ENCODE measurements at regions not wholly inside any gene's neighbourhood (a gene's known extent, or its start where the extent isn't known, plus 50 kb on each side); places are given as distances from the start of the nearest gene placed in this dataset.

DNA sequence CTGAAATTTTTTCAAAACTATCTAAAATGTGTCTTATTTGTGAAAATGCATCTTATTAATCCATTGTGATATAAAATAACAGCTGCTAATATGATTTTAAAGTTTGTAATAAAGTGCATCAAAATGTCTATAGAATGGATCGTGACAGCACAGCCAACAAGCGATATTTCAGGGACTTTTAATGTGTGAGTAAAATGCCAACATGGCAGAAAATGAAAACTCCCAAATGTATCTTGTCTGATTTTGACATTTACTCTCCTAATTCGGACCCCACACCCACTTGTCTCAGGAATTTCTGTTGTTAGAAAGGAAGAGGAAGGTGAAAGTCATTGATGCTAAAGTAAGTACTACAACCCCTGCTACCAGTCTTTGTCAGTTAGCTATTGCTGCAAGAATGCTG is 273.9 kb downstream of the SATB1 start:
- no peak for TF ChIP-seq NANOG (IDR thresholded peaks at IDR 0.05; ENCODE audit: borderline replicate concordance)
- TF ChIP-seq, protein P1, sequence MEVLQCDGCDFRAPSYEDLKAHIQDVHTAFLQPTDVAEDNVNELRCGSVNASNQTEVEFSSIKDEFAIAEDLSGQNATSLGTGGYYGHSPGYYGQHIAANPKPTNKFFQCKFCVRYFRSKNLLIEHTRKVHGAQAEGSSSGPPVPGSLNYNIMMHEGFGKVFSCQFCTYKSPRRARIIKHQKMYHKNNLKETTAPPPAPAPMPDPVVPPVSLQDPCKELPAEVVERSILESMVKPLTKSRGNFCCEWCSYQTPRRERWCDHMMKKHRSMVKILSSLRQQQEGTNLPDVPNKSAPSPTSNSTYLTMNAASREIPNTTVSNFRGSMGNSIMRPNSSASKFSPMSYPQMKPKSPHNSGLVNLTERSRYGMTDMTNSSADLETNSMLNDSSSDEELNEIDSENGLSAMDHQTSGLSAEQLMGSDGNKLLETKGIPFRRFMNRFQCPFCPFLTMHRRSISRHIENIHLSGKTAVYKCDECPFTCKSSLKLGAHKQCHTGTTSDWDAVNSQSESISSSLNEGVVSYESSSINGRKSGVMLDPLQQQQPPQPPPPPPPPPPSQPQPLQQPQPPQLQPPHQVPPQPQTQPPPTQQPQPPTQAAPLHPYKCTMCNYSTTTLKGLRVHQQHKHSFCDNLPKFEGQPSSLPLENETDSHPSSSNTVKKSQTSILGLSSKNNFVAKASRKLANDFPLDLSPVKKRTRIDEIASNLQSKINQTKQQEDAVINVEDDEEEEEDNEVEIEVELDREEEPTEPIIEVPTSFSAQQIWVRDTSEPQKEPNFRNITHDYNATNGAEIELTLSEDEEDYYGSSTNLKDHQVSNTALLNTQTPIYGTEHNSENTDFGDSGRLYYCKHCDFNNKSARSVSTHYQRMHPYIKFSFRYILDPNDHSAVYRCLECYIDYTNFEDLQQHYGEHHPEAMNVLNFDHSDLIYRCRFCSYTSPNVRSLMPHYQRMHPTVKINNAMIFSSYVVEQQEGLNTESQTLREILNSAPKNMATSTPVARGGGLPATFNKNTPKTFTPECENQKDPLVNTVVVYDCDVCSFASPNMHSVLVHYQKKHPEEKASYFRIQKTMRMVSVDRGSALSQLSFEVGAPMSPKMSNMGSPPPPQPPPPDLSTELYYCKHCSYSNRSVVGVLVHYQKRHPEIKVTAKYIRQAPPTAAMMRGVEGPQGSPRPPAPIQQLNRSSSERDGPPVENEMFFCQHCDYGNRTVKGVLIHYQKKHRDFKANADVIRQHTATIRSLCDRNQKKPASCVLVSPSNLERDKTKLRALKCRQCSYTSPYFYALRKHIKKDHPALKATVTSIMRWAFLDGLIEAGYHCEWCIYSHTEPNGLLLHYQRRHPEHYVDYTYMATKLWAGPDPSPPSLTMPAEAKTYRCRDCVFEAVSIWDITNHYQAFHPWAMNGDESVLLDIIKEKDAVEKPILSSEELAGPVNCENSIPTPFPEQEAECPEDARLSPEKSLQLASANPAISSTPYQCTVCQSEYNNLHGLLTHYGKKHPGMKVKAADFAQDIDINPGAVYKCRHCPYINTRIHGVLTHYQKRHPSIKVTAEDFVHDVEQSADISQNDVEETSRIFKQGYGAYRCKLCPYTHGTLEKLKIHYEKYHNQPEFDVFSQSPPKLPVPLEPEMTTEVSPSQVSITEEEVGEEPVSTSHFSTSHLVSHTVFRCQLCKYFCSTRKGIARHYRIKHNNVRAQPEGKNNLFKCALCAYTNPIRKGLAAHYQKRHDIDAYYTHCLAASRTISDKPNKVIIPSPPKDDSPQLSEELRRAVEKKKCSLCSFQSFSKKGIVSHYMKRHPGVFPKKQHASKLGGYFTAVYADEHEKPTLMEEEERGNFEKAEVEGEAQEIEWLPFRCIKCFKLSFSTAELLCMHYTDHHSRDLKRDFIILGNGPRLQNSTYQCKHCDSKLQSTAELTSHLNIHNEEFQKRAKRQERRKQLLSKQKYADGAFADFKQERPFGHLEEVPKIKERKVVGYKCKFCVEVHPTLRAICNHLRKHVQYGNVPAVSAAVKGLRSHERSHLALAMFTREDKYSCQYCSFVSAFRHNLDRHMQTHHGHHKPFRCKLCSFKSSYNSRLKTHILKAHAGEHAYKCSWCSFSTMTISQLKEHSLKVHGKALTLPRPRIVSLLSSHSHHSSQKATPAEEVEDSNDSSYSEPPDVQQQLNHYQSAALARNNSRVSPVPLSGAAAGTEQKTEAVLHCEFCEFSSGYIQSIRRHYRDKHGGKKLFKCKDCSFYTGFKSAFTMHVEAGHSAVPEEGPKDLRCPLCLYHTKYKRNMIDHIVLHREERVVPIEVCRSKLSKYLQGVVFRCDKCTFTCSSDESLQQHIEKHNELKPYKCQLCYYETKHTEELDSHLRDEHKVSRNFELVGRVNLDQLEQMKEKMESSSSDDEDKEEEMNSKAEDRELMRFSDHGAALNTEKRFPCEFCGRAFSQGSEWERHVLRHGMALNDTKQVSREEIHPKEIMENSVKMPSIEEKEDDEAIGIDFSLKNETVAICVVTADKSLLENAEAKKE (CRISPR knock-in tag; IDR thresholded peaks at IDR 0.05): no peak
- TF ChIP-seq, protein P2, sequence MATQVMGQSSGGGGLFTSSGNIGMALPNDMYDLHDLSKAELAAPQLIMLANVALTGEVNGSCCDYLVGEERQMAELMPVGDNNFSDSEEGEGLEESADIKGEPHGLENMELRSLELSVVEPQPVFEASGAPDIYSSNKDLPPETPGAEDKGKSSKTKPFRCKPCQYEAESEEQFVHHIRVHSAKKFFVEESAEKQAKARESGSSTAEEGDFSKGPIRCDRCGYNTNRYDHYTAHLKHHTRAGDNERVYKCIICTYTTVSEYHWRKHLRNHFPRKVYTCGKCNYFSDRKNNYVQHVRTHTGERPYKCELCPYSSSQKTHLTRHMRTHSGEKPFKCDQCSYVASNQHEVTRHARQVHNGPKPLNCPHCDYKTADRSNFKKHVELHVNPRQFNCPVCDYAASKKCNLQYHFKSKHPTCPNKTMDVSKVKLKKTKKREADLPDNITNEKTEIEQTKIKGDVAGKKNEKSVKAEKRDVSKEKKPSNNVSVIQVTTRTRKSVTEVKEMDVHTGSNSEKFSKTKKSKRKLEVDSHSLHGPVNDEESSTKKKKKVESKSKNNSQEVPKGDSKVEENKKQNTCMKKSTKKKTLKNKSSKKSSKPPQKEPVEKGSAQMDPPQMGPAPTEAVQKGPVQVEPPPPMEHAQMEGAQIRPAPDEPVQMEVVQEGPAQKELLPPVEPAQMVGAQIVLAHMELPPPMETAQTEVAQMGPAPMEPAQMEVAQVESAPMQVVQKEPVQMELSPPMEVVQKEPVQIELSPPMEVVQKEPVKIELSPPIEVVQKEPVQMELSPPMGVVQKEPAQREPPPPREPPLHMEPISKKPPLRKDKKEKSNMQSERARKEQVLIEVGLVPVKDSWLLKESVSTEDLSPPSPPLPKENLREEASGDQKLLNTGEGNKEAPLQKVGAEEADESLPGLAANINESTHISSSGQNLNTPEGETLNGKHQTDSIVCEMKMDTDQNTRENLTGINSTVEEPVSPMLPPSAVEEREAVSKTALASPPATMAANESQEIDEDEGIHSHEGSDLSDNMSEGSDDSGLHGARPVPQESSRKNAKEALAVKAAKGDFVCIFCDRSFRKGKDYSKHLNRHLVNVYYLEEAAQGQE (IDR thresholded peaks at IDR 0.05; ENCODE audit: unreplicated experiment): no peak
- no peak for TF ChIP-seq CREB1 (CRISPR knock-in tag; IDR thresholded peaks at IDR 0.05; ENCODE audit: low read depth)
- TF ChIP-seq EZH2phosphoT487 (IDR thresholded peaks at IDR 0.05; ENCODE audit: unreplicated experiment): no peak
- no peak for TF ChIP-seq STAT1 (IDR thresholded peaks at IDR 0.05; ENCODE audit: unreplicated experiment)
- no peak for TF ChIP-seq ZNF114 (CRISPR knock-in tag; IDR thresholded peaks at IDR 0.05)
- TF ChIP-seq, protein P3, sequence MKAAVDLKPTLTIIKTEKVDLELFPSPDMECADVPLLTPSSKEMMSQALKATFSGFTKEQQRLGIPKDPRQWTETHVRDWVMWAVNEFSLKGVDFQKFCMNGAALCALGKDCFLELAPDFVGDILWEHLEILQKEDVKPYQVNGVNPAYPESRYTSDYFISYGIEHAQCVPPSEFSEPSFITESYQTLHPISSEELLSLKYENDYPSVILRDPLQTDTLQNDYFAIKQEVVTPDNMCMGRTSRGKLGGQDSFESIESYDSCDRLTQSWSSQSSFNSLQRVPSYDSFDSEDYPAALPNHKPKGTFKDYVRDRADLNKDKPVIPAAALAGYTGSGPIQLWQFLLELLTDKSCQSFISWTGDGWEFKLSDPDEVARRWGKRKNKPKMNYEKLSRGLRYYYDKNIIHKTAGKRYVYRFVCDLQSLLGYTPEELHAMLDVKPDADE (IDR thresholded peaks at IDR 0.05): no peak
- TF ChIP-seq JUNB (IDR thresholded peaks at IDR 0.05; ENCODE audit: unreplicated experiment): no peak
- no peak for TF ChIP-seq EZH2 (IDR thresholded peaks at IDR 0.05; ENCODE audit: low read depth, unreplicated experiment)
- TF ChIP-seq ZNF331 (CRISPR knock-in tag; IDR thresholded peaks at IDR 0.05; ENCODE audit: low read depth): no peak
- TF ChIP-seq POLR2AphosphoS5 (IDR thresholded peaks at IDR 0.05; ENCODE audit: low read depth): no peak
- TF ChIP-seq, protein P4, sequence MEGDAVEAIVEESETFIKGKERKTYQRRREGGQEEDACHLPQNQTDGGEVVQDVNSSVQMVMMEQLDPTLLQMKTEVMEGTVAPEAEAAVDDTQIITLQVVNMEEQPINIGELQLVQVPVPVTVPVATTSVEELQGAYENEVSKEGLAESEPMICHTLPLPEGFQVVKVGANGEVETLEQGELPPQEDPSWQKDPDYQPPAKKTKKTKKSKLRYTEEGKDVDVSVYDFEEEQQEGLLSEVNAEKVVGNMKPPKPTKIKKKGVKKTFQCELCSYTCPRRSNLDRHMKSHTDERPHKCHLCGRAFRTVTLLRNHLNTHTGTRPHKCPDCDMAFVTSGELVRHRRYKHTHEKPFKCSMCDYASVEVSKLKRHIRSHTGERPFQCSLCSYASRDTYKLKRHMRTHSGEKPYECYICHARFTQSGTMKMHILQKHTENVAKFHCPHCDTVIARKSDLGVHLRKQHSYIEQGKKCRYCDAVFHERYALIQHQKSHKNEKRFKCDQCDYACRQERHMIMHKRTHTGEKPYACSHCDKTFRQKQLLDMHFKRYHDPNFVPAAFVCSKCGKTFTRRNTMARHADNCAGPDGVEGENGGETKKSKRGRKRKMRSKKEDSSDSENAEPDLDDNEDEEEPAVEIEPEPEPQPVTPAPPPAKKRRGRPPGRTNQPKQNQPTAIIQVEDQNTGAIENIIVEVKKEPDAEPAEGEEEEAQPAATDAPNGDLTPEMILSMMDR (conservative IDR thresholded peaks at IDR 0.05; ENCODE audit: low read depth in 2 of 2): no peak
- H3K27me3 Mint-ChIP-seq (ENCODE audit: insufficient read depth, low read depth, poor library complexity): no peaks in the 10 kb centered on the region
- H3K9me3 Mint-ChIP-seq: no peaks in the 10 kb centered on the region
- H3K27ac Mint-ChIP-seq: no peak overlapping the region
- H3F3A ChIP-seq (replicated peaks; ENCODE audit: low read depth): no peaks in the 10 kb centered on the region
- H3K36me3 ChIP-seq (ENCODE audit: insufficient read depth): no peaks in the 10 kb centered on the region
- H3K27ac ChIP-seq (ENCODE audit: low read depth): no peak overlapping the region
- no peak overlapping the region for H3K4me3 ChIP-seq
- H3K4me3 Mint-ChIP-seq: no peak overlapping the region
- no peak overlapping the region for H3K4me2 ChIP-seq
- H4K20me1 ChIP-seq (replicated peaks; ENCODE audit: insufficient read depth): no peaks in the 10 kb centered on the region
- H3K9me2 ChIP-seq (ENCODE audit: insufficient read depth): no peaks in the 10 kb centered on the region
- peaks cover 15% of the 10 kb centered on the region; the same call in 2 of the 3 replicates for H3K4me1 Mint-ChIP-seq
- ATAC-seq: no peak
- no peaks in the 10 kb centered on the region for H3K36me3 Mint-ChIP-seq (ENCODE audit: low read depth)
- peaks cover 6% of the 10 kb centered on the region; the same call in 1 of the 2 replicates for H3K4me1 ChIP-seq (ENCODE audit: insufficient read depth)
- H2AFZ ChIP-seq: no peak overlapping the region
- no peak for DNase-seq (ENCODE audit: low spot score)
- H3K27me3 ChIP-seq (ENCODE audit: insufficient read depth): no peaks in the 10 kb centered on the region
- H3K79me2 ChIP-seq (replicated peaks; ENCODE audit: insufficient read depth): no peaks in the 10 kb centered on the region
